ENCODE measurements at regions not wholly inside any gene's neighbourhood (a gene's known extent, or its start where the extent isn't known, plus 50 kb on each side); places are given as distances from the start of the nearest gene placed in this dataset.

DNA sequence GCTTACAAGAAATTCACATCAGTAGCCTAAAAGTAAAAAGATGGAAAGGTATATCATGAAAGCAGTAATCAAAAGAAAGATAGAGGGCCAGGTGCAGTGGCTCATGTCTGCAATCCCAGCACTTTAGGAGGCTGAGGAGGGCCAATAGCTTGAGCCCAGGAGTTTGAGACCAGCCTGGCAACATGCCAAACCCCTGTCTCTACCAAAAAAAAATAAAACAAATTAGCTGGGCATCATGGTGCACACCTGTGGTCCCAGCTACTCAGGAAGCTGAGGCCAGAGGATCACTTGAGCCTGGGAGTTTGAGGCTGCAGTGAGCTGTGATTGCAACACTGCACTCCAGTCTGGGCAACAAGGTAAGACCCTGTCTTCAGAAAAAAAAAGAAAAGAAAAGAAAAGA lies 55.5 kb downstream of the GSPT2 start:
- TF ChIP-seq, protein P1, sequence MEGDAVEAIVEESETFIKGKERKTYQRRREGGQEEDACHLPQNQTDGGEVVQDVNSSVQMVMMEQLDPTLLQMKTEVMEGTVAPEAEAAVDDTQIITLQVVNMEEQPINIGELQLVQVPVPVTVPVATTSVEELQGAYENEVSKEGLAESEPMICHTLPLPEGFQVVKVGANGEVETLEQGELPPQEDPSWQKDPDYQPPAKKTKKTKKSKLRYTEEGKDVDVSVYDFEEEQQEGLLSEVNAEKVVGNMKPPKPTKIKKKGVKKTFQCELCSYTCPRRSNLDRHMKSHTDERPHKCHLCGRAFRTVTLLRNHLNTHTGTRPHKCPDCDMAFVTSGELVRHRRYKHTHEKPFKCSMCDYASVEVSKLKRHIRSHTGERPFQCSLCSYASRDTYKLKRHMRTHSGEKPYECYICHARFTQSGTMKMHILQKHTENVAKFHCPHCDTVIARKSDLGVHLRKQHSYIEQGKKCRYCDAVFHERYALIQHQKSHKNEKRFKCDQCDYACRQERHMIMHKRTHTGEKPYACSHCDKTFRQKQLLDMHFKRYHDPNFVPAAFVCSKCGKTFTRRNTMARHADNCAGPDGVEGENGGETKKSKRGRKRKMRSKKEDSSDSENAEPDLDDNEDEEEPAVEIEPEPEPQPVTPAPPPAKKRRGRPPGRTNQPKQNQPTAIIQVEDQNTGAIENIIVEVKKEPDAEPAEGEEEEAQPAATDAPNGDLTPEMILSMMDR (IDR thresholded peaks at IDR 0.05; ENCODE audit: insufficient read depth, low read length, missing control alignments), result no peak
- no peak for DNase-seq (ENCODE audit: low read depth, low spot score)
- no peak overlapping the region for H3K4me3 ChIP-seq (ENCODE audit: low read depth, low read length)
- ChIA-PET CTCF (no interaction called here), POLR2A (no interaction called here)

GRCh38 chrX:51802917-51803688 lies 59.9 kb downstream of the GSPT2 start:
- DNase-seq (ENCODE audit: low read depth, low spot score), result no peak
- H3K4me3 ChIP-seq (ENCODE audit: low read depth, low read length), result peak overlapping the region; percentile 75
- CTCF ChIA-PET, result interaction anchor here (1.0 kb wide), 1 partner anchor 9 kb away, joined by 3 read pairs; no protein-coding TSS in a partner anchor
- POLR2A ChIA-PET, result interaction anchor here (1.1 kb wide), 2 partner anchors 90 to 100 kb away, joined by 3 read pairs; partner anchors contain the start of gene MAGED1
- TF ChIP-seq, protein P1 (IDR thresholded peaks at IDR 0.05; ENCODE audit: insufficient read depth, low read length, missing control alignments), result peak; percentile 19

GRCh38 chrX:51803833-51804232 lies 60.6 kb downstream of the GSPT2 start:
- CTCF ChIA-PET, result no interaction called here
- TF ChIP-seq, protein P1 (IDR thresholded peaks at IDR 0.05; ENCODE audit: insufficient read depth, low read length, missing control alignments), result no peak
- no peak for DNase-seq (ENCODE audit: low read depth, low spot score)
- POLR2A ChIA-PET, result interaction anchor here (0.7 kb wide), 1 partner anchor 11 kb away, joined by 4 read pairs; no protein-coding TSS in a partner anchor
- peak overlapping the region; percentile 75 for H3K4me3 ChIP-seq (ENCODE audit: low read depth, low read length)

DNA sequence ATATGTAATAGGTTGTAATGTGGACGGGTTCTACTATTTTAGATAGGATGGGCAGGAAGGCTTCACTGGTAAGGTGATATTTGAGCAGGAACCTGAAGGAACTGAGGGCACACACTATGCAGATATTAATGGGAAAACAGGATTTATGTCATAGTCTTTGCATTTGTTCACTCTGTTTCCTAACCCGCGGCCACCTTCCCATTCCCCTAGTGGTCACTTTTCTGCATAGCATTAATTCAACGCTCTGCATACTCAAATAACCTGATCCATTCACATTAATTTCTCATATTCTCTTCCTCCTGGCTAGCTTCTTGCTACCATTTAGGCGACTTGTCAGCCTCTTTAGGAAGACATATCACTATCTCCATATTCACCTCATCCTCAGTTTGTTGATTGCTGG lies 61.5 kb downstream of the GSPT2 start:
- ChIA-PET POLR2A (no interaction called here), CTCF (no interaction called here)
- H3K4me3 ChIP-seq (ENCODE audit: low read depth, low read length), result no peak overlapping the region
- TF ChIP-seq, protein P1 (IDR thresholded peaks at IDR 0.05; ENCODE audit: insufficient read depth, low read length, missing control alignments), result no peak
- DNase-seq (ENCODE audit: low read depth, low spot score), result no peak

- DNase-seq (ENCODE audit: low read depth, low spot score), result no peak
- ChIA-PET CTCF (no interaction called here), POLR2A (no interaction called here)
- TF ChIP-seq, protein P1 (IDR thresholded peaks at IDR 0.05; ENCODE audit: insufficient read depth, low read length, missing control alignments), result no peak
- H3K4me3 ChIP-seq (ENCODE audit: low read depth, low read length), result no peak overlapping the region
Observed at GRCh38 chrX:51813886-51814460, 70.7 kb downstream of the GSPT2 start.

DNA sequence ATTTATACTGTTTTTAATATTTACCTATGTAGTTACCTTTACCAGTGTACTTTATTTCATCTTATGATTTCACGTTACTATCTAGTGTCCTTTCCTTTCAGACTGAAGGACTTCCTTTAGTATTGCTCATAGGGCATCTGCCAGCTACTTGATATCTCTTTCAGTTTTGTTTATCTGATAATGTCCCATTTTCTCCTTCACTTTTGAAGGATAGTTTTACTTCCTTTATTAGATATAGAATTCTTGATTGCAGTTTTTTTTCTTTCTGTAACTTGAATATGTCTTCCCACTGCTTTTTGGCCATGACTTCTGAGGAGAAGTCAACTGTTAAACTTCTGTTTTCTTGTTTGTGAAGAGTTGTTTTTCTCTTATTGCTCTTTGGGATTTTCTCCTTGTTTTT lies 69.4 kb upstream of the MAGED1 start:
- H3K4me3 ChIP-seq (ENCODE audit: low read depth, low read length), result no peak overlapping the region
- no peak for DNase-seq (ENCODE audit: low read depth, low spot score)
- ChIA-PET POLR2A (no interaction called here), CTCF (no interaction called here)
- TF ChIP-seq, protein P1 (IDR thresholded peaks at IDR 0.05; ENCODE audit: insufficient read depth, low read length, missing control alignments), result no peak
